Keratinocyte (primary cell): ENCODE measurements at regions not wholly inside any gene's neighbourhood (a gene's known extent, or its start where the extent isn't known, plus 50 kb on each side); places are given as distances from the start of the nearest gene placed in this dataset.

Experiments
- EZH2 ChIP-seq: IDR thresholded peaks from one replicate; pipeline ENCODE4 v1.6.1; 2012; ENCODE audit warnings: inconsistent platforms, mild to moderate bottlenecking, low read length, moderate library complexity
- TF ChIP-seq, protein P1 (sequence below), 3 experiments: IDR thresholded peaks in 1 of 3; conservative IDR thresholded peaks in 1 of 3; optimal IDR thresholded peaks in 1 of 3; 2 replicates in 2 of 3; 3 replicates in 1 of 3; pipeline versions ENCODE3 to v1.5.1; 2011; ENCODE audit warnings: low read length in 3 of 3, mild to moderate bottlenecking in 3 of 3, moderate library complexity in 2 of 3, control low read depth in 1 of 3, inconsistent platforms in 1 of 3; ENCODE audit not compliant: insufficient read depth in 2 of 3; ENCODE audit errors: extremely low read depth in 1 of 3

DNA sequence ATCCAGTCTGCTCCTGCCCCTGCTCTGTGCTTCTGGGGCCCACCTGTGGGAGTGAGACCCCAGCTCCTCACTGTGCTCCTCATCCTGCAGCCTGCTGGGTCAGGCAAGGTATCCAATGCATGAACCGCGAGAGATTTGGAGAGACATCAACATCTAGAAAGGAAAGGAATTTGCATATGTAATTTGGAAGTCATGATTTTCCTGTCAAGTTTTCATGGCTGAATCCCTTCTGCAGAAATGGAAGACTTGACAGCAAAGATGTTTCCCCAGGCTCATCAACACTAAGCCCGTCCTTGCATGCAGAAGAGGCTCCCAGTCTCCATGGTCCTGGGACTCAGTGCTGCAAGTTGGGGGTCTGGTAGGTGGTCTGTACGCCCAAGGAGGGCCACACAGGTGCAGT, 176.9 kb upstream of the GRB10 start:
- TF ChIP-seq, protein P1, sequence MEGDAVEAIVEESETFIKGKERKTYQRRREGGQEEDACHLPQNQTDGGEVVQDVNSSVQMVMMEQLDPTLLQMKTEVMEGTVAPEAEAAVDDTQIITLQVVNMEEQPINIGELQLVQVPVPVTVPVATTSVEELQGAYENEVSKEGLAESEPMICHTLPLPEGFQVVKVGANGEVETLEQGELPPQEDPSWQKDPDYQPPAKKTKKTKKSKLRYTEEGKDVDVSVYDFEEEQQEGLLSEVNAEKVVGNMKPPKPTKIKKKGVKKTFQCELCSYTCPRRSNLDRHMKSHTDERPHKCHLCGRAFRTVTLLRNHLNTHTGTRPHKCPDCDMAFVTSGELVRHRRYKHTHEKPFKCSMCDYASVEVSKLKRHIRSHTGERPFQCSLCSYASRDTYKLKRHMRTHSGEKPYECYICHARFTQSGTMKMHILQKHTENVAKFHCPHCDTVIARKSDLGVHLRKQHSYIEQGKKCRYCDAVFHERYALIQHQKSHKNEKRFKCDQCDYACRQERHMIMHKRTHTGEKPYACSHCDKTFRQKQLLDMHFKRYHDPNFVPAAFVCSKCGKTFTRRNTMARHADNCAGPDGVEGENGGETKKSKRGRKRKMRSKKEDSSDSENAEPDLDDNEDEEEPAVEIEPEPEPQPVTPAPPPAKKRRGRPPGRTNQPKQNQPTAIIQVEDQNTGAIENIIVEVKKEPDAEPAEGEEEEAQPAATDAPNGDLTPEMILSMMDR (optimal IDR thresholded peaks at IDR 0.05 in 1 of 3, IDR thresholded peaks at IDR 0.05 in 1 of 3, conservative IDR thresholded peaks at IDR 0.05 in 1 of 3; ENCODE audit: extremely low read depth in 1 of 3, insufficient read depth in 2 of 3, low read length in 3 of 3), result no peak
- no peak for TF ChIP-seq EZH2
